Chondrocyte (in vitro differentiated cells): ENCODE measurements at regions not wholly inside any gene's neighbourhood (a gene's known extent, or its start where the extent isn't known, plus 50 kb on each side); places are given as distances from the start of the nearest gene placed in this dataset.

Source experiments
- DNase-seq: peaks from one replicate; pipeline ENCODE4 v3.0.0; 2021; ENCODE audit warnings: mixed read lengths, low spot score
- H3K27ac Mint-ChIP-seq: one replicate; pipeline ENCODE4 v1.8.0; 2021; ENCODE audit warnings: mild to moderate bottlenecking, moderate library complexity, mixed read lengths; ENCODE audit not compliant: unreplicated experiment
- H3K27me3 Mint-ChIP-seq: 2 replicates; pipeline ENCODE4 v1.8.0; 2021; ENCODE audit warnings: low read depth, mixed read lengths
- H3K36me3 Mint-ChIP-seq: 2 replicates; pipeline ENCODE4 v1.8.0; 2021; ENCODE audit warnings: low read depth, mixed read lengths
- H3K4me1 Mint-ChIP-seq: 2 replicates; pipeline ENCODE4 v1.8.0; 2021; ENCODE audit warnings: low read depth, mild to moderate bottlenecking, mixed read lengths
- H3K4me3 Mint-ChIP-seq: one replicate; pipeline ENCODE4 v1.8.0; 2021; ENCODE audit warnings: mild to moderate bottlenecking, moderate library complexity, mixed read lengths; ENCODE audit not compliant: unreplicated experiment
- H3K9me3 Mint-ChIP-seq: 2 replicates; pipeline ENCODE4 v1.8.0; 2021; ENCODE audit warnings: low read depth, mixed read lengths
- TF ChIP-seq, protein P1 (sequence below): fragments of 200-600 bp; sonication (generic); IDR thresholded peaks from 2 replicates; pipeline ENCODE4 v1.5.0; 2021; ENCODE audit warnings: antibody characterized with exemption, mild to moderate bottlenecking, moderate library complexity

DNA sequence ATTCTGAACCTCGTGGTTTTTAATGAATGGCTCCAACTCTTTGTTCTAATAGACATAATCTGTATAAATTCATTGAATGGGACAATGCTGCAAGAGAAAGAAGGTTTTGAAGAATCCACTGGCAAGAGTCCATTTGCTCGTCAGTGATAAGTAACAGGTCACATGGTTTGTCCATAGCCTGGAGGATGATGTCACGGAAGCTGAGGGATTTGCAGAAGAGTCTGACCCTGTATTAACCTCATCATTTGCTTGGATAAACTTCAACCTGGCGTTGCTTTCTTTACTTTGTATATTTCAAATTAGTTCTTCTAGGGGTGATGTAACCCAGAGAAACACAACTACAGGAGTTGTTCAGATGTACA is 197.4 kb downstream of the GAS1 start:
- no peak for DNase-seq
- Mint-ChIP-seq H3K36me3 (no peaks in the 10 kb centered on the region), H3K4me3 (no peak overlapping the region), H3K4me1 (peaks cover 33% of the 10 kb centered on the region), H3K27me3 (no peaks in the 10 kb centered on the region), H3K9me3 (no peaks in the 10 kb centered on the region), H3K27ac (peak overlapping the region; percentile 36)
- TF ChIP-seq, protein P1, sequence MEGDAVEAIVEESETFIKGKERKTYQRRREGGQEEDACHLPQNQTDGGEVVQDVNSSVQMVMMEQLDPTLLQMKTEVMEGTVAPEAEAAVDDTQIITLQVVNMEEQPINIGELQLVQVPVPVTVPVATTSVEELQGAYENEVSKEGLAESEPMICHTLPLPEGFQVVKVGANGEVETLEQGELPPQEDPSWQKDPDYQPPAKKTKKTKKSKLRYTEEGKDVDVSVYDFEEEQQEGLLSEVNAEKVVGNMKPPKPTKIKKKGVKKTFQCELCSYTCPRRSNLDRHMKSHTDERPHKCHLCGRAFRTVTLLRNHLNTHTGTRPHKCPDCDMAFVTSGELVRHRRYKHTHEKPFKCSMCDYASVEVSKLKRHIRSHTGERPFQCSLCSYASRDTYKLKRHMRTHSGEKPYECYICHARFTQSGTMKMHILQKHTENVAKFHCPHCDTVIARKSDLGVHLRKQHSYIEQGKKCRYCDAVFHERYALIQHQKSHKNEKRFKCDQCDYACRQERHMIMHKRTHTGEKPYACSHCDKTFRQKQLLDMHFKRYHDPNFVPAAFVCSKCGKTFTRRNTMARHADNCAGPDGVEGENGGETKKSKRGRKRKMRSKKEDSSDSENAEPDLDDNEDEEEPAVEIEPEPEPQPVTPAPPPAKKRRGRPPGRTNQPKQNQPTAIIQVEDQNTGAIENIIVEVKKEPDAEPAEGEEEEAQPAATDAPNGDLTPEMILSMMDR = no peak

DNA sequence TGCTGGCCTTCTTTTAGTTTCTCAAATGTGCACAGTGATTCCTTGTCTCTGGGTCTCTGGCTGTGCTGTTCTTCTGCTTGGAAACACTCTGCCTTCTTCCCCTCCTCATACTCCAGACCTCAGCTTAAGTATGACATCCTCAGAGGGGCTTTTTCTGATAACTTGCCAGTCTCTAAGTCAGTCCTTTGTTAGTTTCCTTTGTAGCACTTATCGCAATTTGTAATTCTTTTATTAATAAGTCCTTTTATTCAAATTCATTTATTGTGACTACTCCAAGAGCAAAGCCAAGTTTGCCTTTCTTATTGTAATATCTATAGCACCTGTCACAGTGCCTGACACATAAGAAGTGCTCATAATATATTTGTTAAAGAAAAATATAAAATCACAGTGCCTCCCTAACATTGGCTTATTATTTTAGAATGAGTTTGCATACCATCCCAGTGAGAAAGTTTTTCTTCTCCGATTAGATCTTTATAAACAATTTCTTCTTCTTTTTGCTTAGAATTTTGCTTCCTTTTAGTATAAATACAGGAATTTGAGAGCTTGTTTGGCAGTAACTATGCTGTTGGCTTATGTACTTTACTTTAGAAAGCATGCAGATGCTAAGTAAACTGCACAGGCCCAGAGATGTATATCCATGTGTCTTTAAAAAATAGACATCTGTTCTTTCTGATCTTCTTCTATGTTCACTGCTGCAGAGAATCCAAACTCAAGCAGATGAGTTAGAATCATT is 198.0 kb downstream of the GAS1 start:
- H3K36me3 Mint-ChIP-seq = no peaks in the 10 kb centered on the region
- H3K4me1 Mint-ChIP-seq = peaks cover 33% of the 10 kb centered on the region
- H3K4me3 Mint-ChIP-seq = no peak overlapping the region
- H3K27ac Mint-ChIP-seq = peak overlapping the region; percentile 36
- H3K9me3 Mint-ChIP-seq = no peaks in the 10 kb centered on the region
- H3K27me3 Mint-ChIP-seq = no peaks in the 10 kb centered on the region
- TF ChIP-seq, protein P1 = no peak
- no peak for DNase-seq

DNA sequence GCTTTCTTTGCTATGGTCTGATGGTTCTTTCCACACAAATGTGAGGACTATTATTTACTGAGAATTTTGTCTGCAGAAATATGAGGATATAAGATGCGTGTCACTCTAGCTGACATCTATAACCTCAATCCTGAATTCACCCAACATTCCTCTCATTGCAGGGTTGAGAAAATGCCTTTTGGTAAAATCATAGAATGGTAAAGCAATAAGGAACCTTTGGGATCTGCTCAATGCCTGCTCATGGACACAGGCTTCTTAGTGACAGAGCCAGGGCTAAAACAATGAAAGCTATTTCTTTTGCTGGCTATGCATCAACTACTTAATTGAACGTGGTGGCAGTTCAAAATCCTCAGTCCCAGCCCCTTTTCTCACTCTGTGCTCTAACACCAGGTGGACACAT is 199.6 kb downstream of the GAS1 start:
- peaks cover 31% of the 10 kb centered on the region for H3K4me1 Mint-ChIP-seq
- H3K36me3 Mint-ChIP-seq = no peaks in the 10 kb centered on the region
- no peaks in the 10 kb centered on the region for H3K9me3 Mint-ChIP-seq
- H3K4me3 Mint-ChIP-seq = no peak overlapping the region
- no peaks in the 10 kb centered on the region for H3K27me3 Mint-ChIP-seq
- no peak for DNase-seq
- H3K27ac Mint-ChIP-seq = no peak overlapping the region
- TF ChIP-seq, protein P1 = no peak

DNA sequence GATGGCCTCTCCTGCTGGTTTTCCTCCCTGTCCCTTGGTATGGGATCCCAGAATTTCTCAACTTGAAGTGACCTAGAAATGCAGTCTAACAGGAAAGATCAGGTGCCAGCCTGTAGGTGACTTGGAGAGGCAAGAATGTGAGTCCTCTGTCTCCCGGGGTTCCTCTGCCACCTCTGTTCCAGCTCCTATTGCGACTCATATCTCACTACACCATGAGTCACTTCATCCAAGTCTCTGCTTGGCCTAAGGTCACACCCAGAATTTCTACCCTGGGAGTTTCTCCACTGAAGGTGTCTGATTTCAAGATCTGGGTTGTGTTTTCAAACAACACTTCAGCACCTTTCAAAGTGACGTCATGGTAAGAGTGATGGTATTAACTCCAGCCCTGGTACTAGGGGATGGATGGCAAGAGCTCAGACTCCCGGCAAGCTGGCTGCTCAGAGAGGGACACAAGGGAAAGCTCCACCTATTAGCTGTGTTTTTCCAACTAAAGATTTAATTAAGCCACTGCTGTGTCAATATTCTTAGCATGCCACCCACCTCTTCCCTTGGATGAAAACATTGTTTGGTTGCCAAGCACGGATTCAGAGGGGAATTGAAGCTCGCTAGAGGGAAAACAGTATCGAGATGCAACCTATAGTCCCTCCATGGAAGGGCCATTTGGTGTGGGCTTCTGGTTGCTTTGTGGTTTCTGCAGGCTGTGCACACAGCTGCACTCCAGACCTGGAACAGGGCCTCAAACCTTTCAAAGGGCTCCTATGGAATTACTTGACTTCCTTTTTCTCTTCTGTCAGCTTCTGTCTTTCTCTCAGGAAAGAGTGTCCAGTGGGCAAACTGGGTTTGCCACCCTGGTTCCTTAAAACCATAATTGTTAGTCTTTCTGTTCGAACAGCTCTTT is 205.7 kb downstream of the GAS1 start:
- Mint-ChIP-seq H3K36me3 (peaks cover 3% of the 10 kb centered on the region), H3K9me3 (peaks cover 7% of the 10 kb centered on the region), H3K4me1 (peaks cover 20% of the 10 kb centered on the region), H3K4me3 (no peak overlapping the region), H3K27ac (no peak overlapping the region), H3K27me3 (no peaks in the 10 kb centered on the region)
- DNase-seq = no peak
- TF ChIP-seq, protein P1 = no peak

DNA sequence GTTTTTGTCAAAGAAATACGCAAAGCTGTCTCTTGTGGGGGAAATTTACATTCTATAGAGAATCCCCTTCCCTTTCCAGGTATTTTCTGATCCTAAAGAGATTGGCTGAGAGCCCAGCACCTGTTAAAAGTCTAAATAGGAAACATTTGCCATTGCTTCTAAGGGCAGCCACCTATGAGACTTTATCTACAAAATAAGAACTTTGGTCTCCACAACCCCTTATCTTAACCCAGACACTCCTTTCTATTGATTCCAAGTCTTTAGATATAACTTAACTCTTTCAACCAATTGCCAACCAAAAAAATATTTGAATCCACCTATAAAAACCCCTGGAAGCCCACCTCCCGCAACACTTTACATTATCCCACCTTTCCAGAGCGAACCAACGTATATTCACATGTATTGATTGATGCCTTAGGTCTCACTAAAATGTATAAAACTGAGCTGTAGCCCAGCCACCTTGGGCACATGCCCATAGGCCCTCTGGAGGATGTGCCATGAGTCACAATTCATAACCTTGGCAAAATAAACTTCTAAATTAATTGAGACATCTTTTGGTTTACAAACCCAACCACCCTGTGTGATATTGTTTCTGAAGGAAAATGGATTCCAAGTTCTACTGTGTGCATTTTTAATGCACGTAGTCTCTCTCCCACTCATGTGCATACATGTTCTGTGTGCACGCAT is 211.4 kb downstream of the GAS1 start:
- TF ChIP-seq, protein P1 = no peak
- Mint-ChIP-seq H3K4me1 (peaks cover 32% of the 10 kb centered on the region), H3K27ac (no peak overlapping the region), H3K4me3 (no peak overlapping the region), H3K27me3 (no peaks in the 10 kb centered on the region), H3K36me3 (peaks cover 3% of the 10 kb centered on the region), H3K9me3 (peaks cover 13% of the 10 kb centered on the region)
- DNase-seq = no peak
